ENCODE measurements at regions not wholly inside any gene's neighbourhood (a gene's known extent, or its start where the extent isn't known, plus 50 kb on each side); places are given as distances from the start of the nearest gene placed in this dataset.

DNA sequence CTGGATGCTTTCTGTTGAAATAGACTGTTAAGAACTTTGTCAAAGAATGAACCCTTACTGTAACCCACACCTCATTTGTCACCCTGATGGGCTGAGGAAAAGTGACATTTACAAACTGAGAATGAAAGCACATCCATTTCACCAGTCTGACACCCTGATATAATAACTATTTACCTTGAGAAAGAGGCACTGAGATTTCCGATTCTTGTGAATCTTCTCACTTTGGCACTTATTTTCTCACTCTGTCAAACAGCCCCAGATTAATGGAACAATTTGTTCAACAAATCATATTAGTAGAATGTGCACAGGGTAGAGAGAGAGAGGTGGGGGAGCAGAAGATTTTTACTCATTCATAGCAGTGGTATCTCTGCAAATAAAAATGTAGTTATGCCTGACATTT, 606.9 kb downstream of the MCTP2 start:
- no peak overlapping the region for H3K4me3 Mint-ChIP-seq
- Histone ChIP-seq H3K4me1 (ENCODE audit: insufficient read depth) (no peaks in the 10 kb centered on the region), H4K20me1 (replicated peaks; ENCODE audit: insufficient read depth) (no peaks in the 10 kb centered on the region), H3K9me2 (ENCODE audit: insufficient read depth) (no peaks in the 10 kb centered on the region), H3K36me3 (ENCODE audit: insufficient read depth) (no peaks in the 10 kb centered on the region), H3F3A (replicated peaks; ENCODE audit: low read depth) (no peaks in the 10 kb centered on the region), H3K4me2 (no peak overlapping the region), H3K79me2 (replicated peaks; ENCODE audit: insufficient read depth) (no peaks in the 10 kb centered on the region), H3K27me3 (ENCODE audit: insufficient read depth) (no peaks in the 10 kb centered on the region), H3K4me3 (no peak overlapping the region), H3K27ac (ENCODE audit: low read depth) (no peak overlapping the region), H2AFZ (no peak overlapping the region)
- TF ChIP-seq NANOG (IDR thresholded peaks at IDR 0.05; ENCODE audit: borderline replicate concordance) (no peak), ZNF114 (CRISPR knock-in tag; IDR thresholded peaks at IDR 0.05) (no peak), POLR2AphosphoS5 (IDR thresholded peaks at IDR 0.05; ENCODE audit: low read depth) (no peak), EZH2phosphoT487 (IDR thresholded peaks at IDR 0.05; ENCODE audit: unreplicated experiment) (no peak), CREB1 (CRISPR knock-in tag; IDR thresholded peaks at IDR 0.05; ENCODE audit: low read depth) (no peak), EZH2 (IDR thresholded peaks at IDR 0.05; ENCODE audit: low read depth, unreplicated experiment) (no peak), ZNF331 (CRISPR knock-in tag; IDR thresholded peaks at IDR 0.05; ENCODE audit: low read depth) (no peak), STAT1 (IDR thresholded peaks at IDR 0.05; ENCODE audit: unreplicated experiment) (no peak), JUNB (IDR thresholded peaks at IDR 0.05; ENCODE audit: unreplicated experiment) (no peak)
- TF ChIP-seq, protein P1, sequence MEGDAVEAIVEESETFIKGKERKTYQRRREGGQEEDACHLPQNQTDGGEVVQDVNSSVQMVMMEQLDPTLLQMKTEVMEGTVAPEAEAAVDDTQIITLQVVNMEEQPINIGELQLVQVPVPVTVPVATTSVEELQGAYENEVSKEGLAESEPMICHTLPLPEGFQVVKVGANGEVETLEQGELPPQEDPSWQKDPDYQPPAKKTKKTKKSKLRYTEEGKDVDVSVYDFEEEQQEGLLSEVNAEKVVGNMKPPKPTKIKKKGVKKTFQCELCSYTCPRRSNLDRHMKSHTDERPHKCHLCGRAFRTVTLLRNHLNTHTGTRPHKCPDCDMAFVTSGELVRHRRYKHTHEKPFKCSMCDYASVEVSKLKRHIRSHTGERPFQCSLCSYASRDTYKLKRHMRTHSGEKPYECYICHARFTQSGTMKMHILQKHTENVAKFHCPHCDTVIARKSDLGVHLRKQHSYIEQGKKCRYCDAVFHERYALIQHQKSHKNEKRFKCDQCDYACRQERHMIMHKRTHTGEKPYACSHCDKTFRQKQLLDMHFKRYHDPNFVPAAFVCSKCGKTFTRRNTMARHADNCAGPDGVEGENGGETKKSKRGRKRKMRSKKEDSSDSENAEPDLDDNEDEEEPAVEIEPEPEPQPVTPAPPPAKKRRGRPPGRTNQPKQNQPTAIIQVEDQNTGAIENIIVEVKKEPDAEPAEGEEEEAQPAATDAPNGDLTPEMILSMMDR (conservative IDR thresholded peaks at IDR 0.05; ENCODE audit: low read depth in 2 of 2): no peak
- TF ChIP-seq, protein P2, sequence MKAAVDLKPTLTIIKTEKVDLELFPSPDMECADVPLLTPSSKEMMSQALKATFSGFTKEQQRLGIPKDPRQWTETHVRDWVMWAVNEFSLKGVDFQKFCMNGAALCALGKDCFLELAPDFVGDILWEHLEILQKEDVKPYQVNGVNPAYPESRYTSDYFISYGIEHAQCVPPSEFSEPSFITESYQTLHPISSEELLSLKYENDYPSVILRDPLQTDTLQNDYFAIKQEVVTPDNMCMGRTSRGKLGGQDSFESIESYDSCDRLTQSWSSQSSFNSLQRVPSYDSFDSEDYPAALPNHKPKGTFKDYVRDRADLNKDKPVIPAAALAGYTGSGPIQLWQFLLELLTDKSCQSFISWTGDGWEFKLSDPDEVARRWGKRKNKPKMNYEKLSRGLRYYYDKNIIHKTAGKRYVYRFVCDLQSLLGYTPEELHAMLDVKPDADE (IDR thresholded peaks at IDR 0.05): no peak
- TF ChIP-seq, protein P3, sequence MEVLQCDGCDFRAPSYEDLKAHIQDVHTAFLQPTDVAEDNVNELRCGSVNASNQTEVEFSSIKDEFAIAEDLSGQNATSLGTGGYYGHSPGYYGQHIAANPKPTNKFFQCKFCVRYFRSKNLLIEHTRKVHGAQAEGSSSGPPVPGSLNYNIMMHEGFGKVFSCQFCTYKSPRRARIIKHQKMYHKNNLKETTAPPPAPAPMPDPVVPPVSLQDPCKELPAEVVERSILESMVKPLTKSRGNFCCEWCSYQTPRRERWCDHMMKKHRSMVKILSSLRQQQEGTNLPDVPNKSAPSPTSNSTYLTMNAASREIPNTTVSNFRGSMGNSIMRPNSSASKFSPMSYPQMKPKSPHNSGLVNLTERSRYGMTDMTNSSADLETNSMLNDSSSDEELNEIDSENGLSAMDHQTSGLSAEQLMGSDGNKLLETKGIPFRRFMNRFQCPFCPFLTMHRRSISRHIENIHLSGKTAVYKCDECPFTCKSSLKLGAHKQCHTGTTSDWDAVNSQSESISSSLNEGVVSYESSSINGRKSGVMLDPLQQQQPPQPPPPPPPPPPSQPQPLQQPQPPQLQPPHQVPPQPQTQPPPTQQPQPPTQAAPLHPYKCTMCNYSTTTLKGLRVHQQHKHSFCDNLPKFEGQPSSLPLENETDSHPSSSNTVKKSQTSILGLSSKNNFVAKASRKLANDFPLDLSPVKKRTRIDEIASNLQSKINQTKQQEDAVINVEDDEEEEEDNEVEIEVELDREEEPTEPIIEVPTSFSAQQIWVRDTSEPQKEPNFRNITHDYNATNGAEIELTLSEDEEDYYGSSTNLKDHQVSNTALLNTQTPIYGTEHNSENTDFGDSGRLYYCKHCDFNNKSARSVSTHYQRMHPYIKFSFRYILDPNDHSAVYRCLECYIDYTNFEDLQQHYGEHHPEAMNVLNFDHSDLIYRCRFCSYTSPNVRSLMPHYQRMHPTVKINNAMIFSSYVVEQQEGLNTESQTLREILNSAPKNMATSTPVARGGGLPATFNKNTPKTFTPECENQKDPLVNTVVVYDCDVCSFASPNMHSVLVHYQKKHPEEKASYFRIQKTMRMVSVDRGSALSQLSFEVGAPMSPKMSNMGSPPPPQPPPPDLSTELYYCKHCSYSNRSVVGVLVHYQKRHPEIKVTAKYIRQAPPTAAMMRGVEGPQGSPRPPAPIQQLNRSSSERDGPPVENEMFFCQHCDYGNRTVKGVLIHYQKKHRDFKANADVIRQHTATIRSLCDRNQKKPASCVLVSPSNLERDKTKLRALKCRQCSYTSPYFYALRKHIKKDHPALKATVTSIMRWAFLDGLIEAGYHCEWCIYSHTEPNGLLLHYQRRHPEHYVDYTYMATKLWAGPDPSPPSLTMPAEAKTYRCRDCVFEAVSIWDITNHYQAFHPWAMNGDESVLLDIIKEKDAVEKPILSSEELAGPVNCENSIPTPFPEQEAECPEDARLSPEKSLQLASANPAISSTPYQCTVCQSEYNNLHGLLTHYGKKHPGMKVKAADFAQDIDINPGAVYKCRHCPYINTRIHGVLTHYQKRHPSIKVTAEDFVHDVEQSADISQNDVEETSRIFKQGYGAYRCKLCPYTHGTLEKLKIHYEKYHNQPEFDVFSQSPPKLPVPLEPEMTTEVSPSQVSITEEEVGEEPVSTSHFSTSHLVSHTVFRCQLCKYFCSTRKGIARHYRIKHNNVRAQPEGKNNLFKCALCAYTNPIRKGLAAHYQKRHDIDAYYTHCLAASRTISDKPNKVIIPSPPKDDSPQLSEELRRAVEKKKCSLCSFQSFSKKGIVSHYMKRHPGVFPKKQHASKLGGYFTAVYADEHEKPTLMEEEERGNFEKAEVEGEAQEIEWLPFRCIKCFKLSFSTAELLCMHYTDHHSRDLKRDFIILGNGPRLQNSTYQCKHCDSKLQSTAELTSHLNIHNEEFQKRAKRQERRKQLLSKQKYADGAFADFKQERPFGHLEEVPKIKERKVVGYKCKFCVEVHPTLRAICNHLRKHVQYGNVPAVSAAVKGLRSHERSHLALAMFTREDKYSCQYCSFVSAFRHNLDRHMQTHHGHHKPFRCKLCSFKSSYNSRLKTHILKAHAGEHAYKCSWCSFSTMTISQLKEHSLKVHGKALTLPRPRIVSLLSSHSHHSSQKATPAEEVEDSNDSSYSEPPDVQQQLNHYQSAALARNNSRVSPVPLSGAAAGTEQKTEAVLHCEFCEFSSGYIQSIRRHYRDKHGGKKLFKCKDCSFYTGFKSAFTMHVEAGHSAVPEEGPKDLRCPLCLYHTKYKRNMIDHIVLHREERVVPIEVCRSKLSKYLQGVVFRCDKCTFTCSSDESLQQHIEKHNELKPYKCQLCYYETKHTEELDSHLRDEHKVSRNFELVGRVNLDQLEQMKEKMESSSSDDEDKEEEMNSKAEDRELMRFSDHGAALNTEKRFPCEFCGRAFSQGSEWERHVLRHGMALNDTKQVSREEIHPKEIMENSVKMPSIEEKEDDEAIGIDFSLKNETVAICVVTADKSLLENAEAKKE (CRISPR knock-in tag; IDR thresholded peaks at IDR 0.05): no peak
- TF ChIP-seq, protein P4, sequence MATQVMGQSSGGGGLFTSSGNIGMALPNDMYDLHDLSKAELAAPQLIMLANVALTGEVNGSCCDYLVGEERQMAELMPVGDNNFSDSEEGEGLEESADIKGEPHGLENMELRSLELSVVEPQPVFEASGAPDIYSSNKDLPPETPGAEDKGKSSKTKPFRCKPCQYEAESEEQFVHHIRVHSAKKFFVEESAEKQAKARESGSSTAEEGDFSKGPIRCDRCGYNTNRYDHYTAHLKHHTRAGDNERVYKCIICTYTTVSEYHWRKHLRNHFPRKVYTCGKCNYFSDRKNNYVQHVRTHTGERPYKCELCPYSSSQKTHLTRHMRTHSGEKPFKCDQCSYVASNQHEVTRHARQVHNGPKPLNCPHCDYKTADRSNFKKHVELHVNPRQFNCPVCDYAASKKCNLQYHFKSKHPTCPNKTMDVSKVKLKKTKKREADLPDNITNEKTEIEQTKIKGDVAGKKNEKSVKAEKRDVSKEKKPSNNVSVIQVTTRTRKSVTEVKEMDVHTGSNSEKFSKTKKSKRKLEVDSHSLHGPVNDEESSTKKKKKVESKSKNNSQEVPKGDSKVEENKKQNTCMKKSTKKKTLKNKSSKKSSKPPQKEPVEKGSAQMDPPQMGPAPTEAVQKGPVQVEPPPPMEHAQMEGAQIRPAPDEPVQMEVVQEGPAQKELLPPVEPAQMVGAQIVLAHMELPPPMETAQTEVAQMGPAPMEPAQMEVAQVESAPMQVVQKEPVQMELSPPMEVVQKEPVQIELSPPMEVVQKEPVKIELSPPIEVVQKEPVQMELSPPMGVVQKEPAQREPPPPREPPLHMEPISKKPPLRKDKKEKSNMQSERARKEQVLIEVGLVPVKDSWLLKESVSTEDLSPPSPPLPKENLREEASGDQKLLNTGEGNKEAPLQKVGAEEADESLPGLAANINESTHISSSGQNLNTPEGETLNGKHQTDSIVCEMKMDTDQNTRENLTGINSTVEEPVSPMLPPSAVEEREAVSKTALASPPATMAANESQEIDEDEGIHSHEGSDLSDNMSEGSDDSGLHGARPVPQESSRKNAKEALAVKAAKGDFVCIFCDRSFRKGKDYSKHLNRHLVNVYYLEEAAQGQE (IDR thresholded peaks at IDR 0.05; ENCODE audit: unreplicated experiment): no peak
- no peak for DNase-seq (ENCODE audit: low spot score)
- peaks cover 20% of the 10 kb centered on the region for H3K36me3 Mint-ChIP-seq (ENCODE audit: low read depth)
- H3K4me1 Mint-ChIP-seq: no peaks in the 10 kb centered on the region
- H3K27me3 Mint-ChIP-seq (ENCODE audit: insufficient read depth, low read depth, poor library complexity): no peaks in the 10 kb centered on the region
- peaks cover 23% of the 10 kb centered on the region for H3K9me3 Mint-ChIP-seq
- no peak for ATAC-seq
- no peak overlapping the region for H3K27ac Mint-ChIP-seq
